ENCODE measurements at regions not wholly inside any gene's neighbourhood (a gene's known extent, or its start where the extent isn't known, plus 50 kb on each side); places are given as distances from the start of the nearest gene placed in this dataset.

DNA sequence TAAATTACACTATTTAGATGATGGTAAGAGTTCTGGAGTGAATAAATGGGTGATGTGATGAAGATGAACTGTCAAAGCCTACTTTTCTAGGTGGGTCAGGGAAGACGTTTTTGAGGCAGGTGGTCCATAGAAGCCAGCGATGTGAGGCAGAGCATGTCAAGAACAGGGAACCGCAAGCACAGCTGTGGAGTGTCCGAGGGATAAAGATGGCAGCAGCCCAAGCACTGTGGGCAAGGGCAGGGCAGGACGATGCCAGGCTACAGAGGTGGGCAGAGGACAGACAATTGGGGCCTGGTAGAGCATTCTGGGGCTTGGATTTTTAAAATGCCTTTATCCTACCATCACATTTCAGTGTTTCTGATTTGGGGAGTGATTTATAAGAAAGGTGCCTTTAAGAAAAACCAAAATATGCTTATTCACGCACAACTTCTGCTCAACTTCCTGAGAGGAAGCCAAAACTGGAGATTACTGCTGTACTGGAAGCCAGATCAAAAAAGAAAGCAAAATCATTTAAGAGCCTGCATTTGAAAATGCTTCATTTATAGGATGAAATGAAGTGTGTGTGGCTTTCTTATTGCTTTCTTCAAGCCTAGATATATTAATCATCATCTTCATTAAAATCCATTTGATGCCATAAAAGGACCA is 119.0 kb upstream of the WDR17 start:
- POLR2A ChIA-PET = no interaction called here
- Mint-ChIP-seq H3K36me3 (ENCODE audit: low read depth) (no peaks in the 10 kb centered on the region), H3K4me1 (peaks cover 6% of the 10 kb centered on the region), H3K4me3 (no peak overlapping the region), H3K27me3 (no peaks in the 10 kb centered on the region), H3K27ac (no peak overlapping the region), H3K9me3 (no peaks in the 10 kb centered on the region)
- intact Hi-C loops (cut with micrococcal nuclease) = loop anchor here (1.0 to 5.0 kb wide), 5 partner anchors 88 to 395 kb away; no protein-coding TSS in a partner anchor
- no peak for TF ChIP-seq CTCF (IDR thresholded peaks at IDR 0.05)
- DNase-seq (no peak), ATAC-seq (ENCODE audit: low read depth) (no peak)
- CTCF ChIA-PET = interaction anchor here (0.7 to 2.4 kb wide), 3 partner anchors 394 to 396 kb away, joined by 4 to 11 read pairs (median 6); no protein-coding TSS in a partner anchor

- ATAC-seq (ENCODE audit: low read depth) = no peak
- CTCF ChIA-PET = interaction anchor here (1.9 to 2.4 kb wide), 2 partner anchors 393 to 395 kb away, joined by 6 to 11 read pairs; no protein-coding TSS in a partner anchor
- Mint-ChIP-seq H3K9me3 (no peaks in the 10 kb centered on the region), H3K27ac (no peak overlapping the region), H3K36me3 (ENCODE audit: low read depth) (no peaks in the 10 kb centered on the region), H3K4me3 (no peak overlapping the region), H3K4me1 (peaks cover 6% of the 10 kb centered on the region), H3K27me3 (no peaks in the 10 kb centered on the region)
- intact Hi-C loops (cut with micrococcal nuclease) = loop anchor here (1.0 to 5.0 kb wide), 5 partner anchors 87 to 394 kb away; no protein-coding TSS in a partner anchor
- no peak for DNase-seq
- peak; percentile 18 for TF ChIP-seq CTCF (IDR thresholded peaks at IDR 0.05)
- POLR2A ChIA-PET = no interaction called here
Measured at GRCh38 chr4:175947117-175947722, 118.4 kb upstream of the WDR17 start.

DNA sequence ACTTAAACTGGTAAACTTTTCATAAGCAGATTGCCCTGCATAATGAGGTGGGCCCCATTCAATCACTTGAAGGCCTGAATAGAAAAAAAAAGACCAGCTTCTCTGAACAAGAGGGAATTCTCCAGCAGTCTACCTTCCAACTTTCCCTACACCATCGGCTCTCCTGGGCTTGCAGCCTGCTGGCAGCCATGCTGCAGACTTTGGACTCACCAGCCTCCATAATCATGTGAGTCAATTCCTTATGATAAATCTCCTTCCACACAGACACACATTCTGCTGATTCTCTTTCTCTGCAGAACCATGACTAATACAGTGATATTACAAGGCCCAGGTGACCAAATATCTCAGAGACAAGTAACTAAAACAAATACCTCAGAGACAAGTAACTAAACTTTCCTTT is 113.8 kb upstream of the WDR17 start:
- Mint-ChIP-seq H3K4me1 (peaks cover 10% of the 10 kb centered on the region), H3K9me3 (no peaks in the 10 kb centered on the region), H3K27ac (no peak overlapping the region), H3K4me3 (no peak overlapping the region), H3K27me3 (no peaks in the 10 kb centered on the region), H3K36me3 (ENCODE audit: low read depth) (no peaks in the 10 kb centered on the region)
- TF ChIP-seq CTCF (IDR thresholded peaks at IDR 0.05) = no peak
- ChIA-PET CTCF (interaction anchor here (0.5 to 1.1 kb wide), 3 partner anchors 10 to 260 kb away, joined by 3 to 4 read pairs (median 3); no protein-coding TSS in a partner anchor), POLR2A (no interaction called here)
- no peak for DNase-seq
- ATAC-seq (ENCODE audit: low read depth) = no peak
- intact Hi-C loops (cut with micrococcal nuclease) = loop anchor here (10.0 kb wide), 1 partner anchor 173 kb away; no protein-coding TSS in a partner anchor

DNA sequence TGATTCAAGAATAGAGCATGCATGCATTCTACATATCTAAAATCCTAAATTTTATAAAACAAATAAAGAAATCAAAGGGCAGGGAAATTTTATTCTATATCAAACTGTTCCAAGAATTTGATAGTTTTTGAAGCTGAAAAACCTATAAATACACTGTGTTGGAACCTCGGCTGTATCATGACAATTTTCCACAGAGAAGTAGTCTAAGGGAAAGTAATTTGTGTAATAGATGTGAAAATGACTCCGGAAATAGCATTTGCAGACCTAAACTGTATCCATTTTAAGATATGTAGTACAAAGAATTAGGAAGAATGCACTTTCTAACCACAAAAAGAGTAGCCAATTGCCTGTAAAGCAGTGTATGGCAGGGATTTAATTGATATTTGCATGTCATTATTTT is 112.5 kb upstream of the WDR17 start:
- CTCF ChIA-PET = interaction anchor here (0.6 to 1.4 kb wide), 2 partner anchors 11 to 48 kb away, joined by 3 to 4 read pairs; no protein-coding TSS in a partner anchor
- DNase-seq (no peak), ATAC-seq (ENCODE audit: low read depth) (no peak)
- Mint-ChIP-seq H3K27me3 (no peaks in the 10 kb centered on the region), H3K27ac (no peak overlapping the region), H3K9me3 (no peaks in the 10 kb centered on the region), H3K4me1 (peaks cover 9% of the 10 kb centered on the region), H3K36me3 (ENCODE audit: low read depth) (no peaks in the 10 kb centered on the region), H3K4me3 (no peak overlapping the region)
- intact Hi-C loops (cut with micrococcal nuclease) = loop anchor here (10.0 kb wide), 1 partner anchor 172 kb away; no protein-coding TSS in a partner anchor
- TF ChIP-seq CTCF (IDR thresholded peaks at IDR 0.05) = no peak
- POLR2A ChIA-PET = no interaction called here

DNA sequence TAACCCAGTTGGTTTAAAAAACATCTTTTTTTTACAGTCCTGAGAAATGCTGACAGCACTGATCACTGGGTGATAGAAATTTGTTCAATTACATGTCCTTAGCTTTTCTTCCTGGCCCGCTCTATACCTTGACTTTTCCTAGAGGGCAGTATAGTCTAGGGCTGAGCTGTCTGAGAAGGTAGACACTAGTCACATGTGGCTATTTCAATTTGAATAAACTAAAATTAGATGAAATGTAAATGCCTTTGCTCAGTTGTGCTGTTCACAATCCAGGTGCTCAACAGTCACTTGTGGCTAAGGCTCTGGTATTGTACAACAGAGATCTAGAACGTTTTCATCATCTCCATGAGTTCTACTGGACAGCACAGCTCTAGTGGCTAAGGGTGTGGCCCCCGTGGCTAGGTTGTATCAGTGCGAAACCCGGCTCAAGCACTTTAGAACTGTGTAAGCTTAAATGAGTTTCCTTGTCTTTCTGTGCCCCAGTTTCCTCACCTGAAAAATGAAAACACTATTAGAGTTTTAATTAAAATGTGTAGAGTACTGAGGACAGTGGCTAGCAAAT is 111.6 kb upstream of the WDR17 start:
- no peaks in the 10 kb centered on the region for H3K9me3 Mint-ChIP-seq
- H3K27me3 Mint-ChIP-seq = peaks cover 1% of the 10 kb centered on the region
- no peaks in the 10 kb centered on the region for H3K36me3 Mint-ChIP-seq (ENCODE audit: low read depth)
- DNase-seq = no peak
- ATAC-seq (ENCODE audit: low read depth) = peak; percentile 75
- peaks cover 9% of the 10 kb centered on the region for H3K4me1 Mint-ChIP-seq
- POLR2A ChIA-PET = no interaction called here
- CTCF ChIA-PET = interaction anchor here (0.7 to 1.4 kb wide), 5 partner anchors 9 to 387 kb away, joined by 3 to 9 read pairs (median 3); no protein-coding TSS in a partner anchor
- H3K27ac Mint-ChIP-seq = no peak overlapping the region
- no peak overlapping the region for H3K4me3 Mint-ChIP-seq
- intact Hi-C loops (cut with micrococcal nuclease) = loop anchor here (2.0 to 10.0 kb wide), 3 partner anchors 101 to 323 kb away; no protein-coding TSS in a partner anchor
- TF ChIP-seq CTCF (IDR thresholded peaks at IDR 0.05) = no peak

Data from activated B cell treated with CpG ODN at 0.5 μM for 24 hours (primary cell).